Lung (tissue), 11 donors: ENCODE measurements at regions not wholly inside any gene's neighbourhood (a gene's known extent, or its start where the extent isn't known, plus 50 kb on each side); places are given as distances from the start of the nearest gene placed in this dataset.

Source experiments
- ATAC-seq: fragments of 200-7000 bp; cut with Tn5 transposase; one replicate; pipeline ENCODE4 v1.9.1; 2020; ENCODE audit warnings: moderate number of reproducible peaks; ENCODE audit not compliant: insufficient read depth, low FRiP score
- DNase-seq, 3 donors: peaks; one replicate each; pipeline ENCODE4 v3.0.0-alpha.2; 2013 to 2017
- H3K27ac ChIP-seq, 2 donors: one replicate each; pipeline ENCODE4 v1.5.1; 2013; ENCODE audit warnings: mild to moderate bottlenecking in 2 of 2, moderate library complexity in 2 of 2, control low read depth in 1 of 2, inconsistent platforms in 1 of 2, low read depth in 1 of 2, low read length in 1 of 2
- H3K27me3 ChIP-seq, 3 donors: one replicate each; pipeline ENCODE4 v1.5.1; 2013; ENCODE audit warnings: low read length in 2 of 3; ENCODE audit not compliant: control insufficient read depth in 3 of 3, insufficient read depth in 3 of 3
- H3K36me3 ChIP-seq, 4 donors: one replicate each; pipeline ENCODE4 v1.5.1; 2013; ENCODE audit warnings: low read length in 4 of 4, mild to moderate bottlenecking in 1 of 4, moderate library complexity in 1 of 4; ENCODE audit not compliant: control insufficient read depth in 4 of 4, insufficient read depth in 4 of 4
- H3K4me1 ChIP-seq, 5 donors: one replicate each; pipeline ENCODE4 v1.5.1; 2013; ENCODE audit warnings: low read length in 5 of 5, mild to moderate bottlenecking in 2 of 5, moderate library complexity in 1 of 5; ENCODE audit not compliant: control insufficient read depth in 5 of 5, insufficient read depth in 5 of 5
- H3K4me3 ChIP-seq: one replicate; pipeline ENCODE4 v1.5.1; 2013; ENCODE audit warnings: mild to moderate bottlenecking, control low read depth, moderate library complexity
- H3K9ac ChIP-seq, 2 donors: one replicate each; pipeline ENCODE4 v1.5.1; 2013; ENCODE audit warnings: low read length in 2 of 2, control low read depth in 1 of 2; ENCODE audit not compliant: insufficient read depth in 1 of 2
- H3K9me3 ChIP-seq, 4 donors: one replicate each; pipeline ENCODE4 v1.5.1; 2013; ENCODE audit warnings: low read length in 3 of 4, mild to moderate bottlenecking in 1 of 4, moderate library complexity in 1 of 4; ENCODE audit not compliant: control insufficient read depth in 4 of 4, insufficient read depth in 3 of 4
- CTCF ChIP-seq: IDR thresholded peaks from 2 replicates; pipeline ENCODE4 v1.5.1; 2012; ENCODE audit warnings: mild to moderate bottlenecking; ENCODE audit errors: control extremely low read depth, extremely low read depth
- WGBS, 2 donors: extraction: QIAGEN DNeasy Blood & Tissue Kit; methylation state at CpG; one replicate each; pipeline ENCODE4 v1.1.7; 2013; 5-methylcytosine and 5-hydroxymethylcytosine counted together
- donor health status: control.
- donor health status: control.
- donor health status: Bipolar disorder and iron deficiency.
- donor health status: healthy.
- donor health status: DM: yes; HTN: yes; CAD: no.

- H3K36me3 ChIP-seq = no peaks in the 10 kb centered on the region
- DNase-seq = no peak
- 93 to 95% methylated on average over 19 of the region's 19 CpGs for WGBS, 2 donors
- H3K27ac ChIP-seq = no peak overlapping the region
- peaks cover 4 to 20% (median 11%) of the 10 kb centered on the region in 5 donors for H3K4me1 ChIP-seq
- H3K9me3 ChIP-seq = no peaks in the 10 kb centered on the region
- H3K4me3 ChIP-seq = no peak overlapping the region
- H3K27me3 ChIP-seq = no peaks in the 10 kb centered on the region
- H3K9ac ChIP-seq = no peak overlapping the region
- no peak for ATAC-seq
- TF ChIP-seq CTCF = no peak
Observed at GRCh38 chr6:167731216-167731615, 95.5 kb upstream of the AFDN start.

GRCh38 chr6:167731731-167732422, 94.8 kb upstream of the AFDN start:
- no peak overlapping the region for H3K4me3 ChIP-seq
- 91 to 92% methylated on average over 23 of the region's 23 CpGs for WGBS, 2 donors
- no peaks in the 10 kb centered on the region for H3K9me3 ChIP-seq
- H3K9ac ChIP-seq = no peak overlapping the region
- H3K27ac ChIP-seq = no peak overlapping the region
- no peak for DNase-seq
- H3K4me1 ChIP-seq = peaks cover 4 to 20% (median 11%) of the 10 kb centered on the region in 5 donors
- no peak for TF ChIP-seq CTCF
- no peak for ATAC-seq
- H3K36me3 ChIP-seq = no peaks in the 10 kb centered on the region
- H3K27me3 ChIP-seq = peaks cover 0 to 1% (median 0%) of the 10 kb centered on the region in 3 donors

GRCh38 chr6:167733740-167734661, 92.7 kb upstream of the AFDN start:
- DNase-seq (peak; percentile 73 to 96 (median 93)), ATAC-seq (peak; percentile 8)
- Histone ChIP-seq H3K4me3 (no peak overlapping the region), H3K36me3 (no peaks in the 10 kb centered on the region), H3K27ac (peak overlapping the region in 1 of 2 donors; percentile 44), H3K4me1 (peaks cover 4 to 20% (median 11%) of the 10 kb centered on the region in 5 donors), H3K27me3 (peaks cover 0 to 2% (median 0%) of the 10 kb centered on the region in 3 donors), H3K9me3 (no peaks in the 10 kb centered on the region), H3K9ac (peak overlapping the region in 1 of 2 donors; percentile 55)
- WGBS, 2 donors = 39 to 55% methylated on average over 16 of the region's 16 CpGs
- no peak for TF ChIP-seq CTCF
